Left ventricle myocardium inferior (tissue), 1 donor: ENCODE measurements at regions not wholly inside any gene's neighbourhood (a gene's known extent, or its start where the extent isn't known, plus 50 kb on each side); places are given as distances from the start of the nearest gene placed in this dataset.

Source experiments
- DNase-seq: peaks from one replicate; pipeline ENCODE4 v3.0.0-alpha.2; 2020
- H3K27ac ChIP-seq: fragments of 200-600 bp; replicated peaks from 2 replicates; pipeline ENCODE4 v1.8.0; 2021
- H3K27me3 ChIP-seq: fragments of 200-600 bp; 2 replicates; pipeline ENCODE4 v1.8.0; 2021; ENCODE audit warnings: low read depth
- H3K36me3 ChIP-seq: fragments of 200-600 bp; 2 replicates; pipeline ENCODE4 v1.8.0; 2021
- H3K4me1 ChIP-seq: fragments of 200-600 bp; 2 replicates; pipeline ENCODE4 v1.8.0; 2021
- H3K4me3 ChIP-seq: fragments of 200-600 bp; 2 replicates; pipeline ENCODE4 v1.8.0; 2021; ENCODE audit warnings: mild to moderate bottlenecking, moderate library complexity
- H3K9me3 ChIP-seq: fragments of 200-600 bp; replicated peaks from 2 replicates; pipeline ENCODE4 v1.8.0; 2021
- intact Hi-C: fragments of 100-400 bp; cut with micrococcal nuclease; formaldehyde crosslinking; loops from one replicate; pipeline ENCODE4 v1.11.0; 2022
- TF ChIP-seq, protein P1 (sequence below): fragments of 200-600 bp; IDR thresholded peaks from 2 replicates; pipeline ENCODE4 v1.8.0; 2021; ENCODE audit warnings: antibody characterized with exemption, mild to moderate bottlenecking, borderline replicate concordance
- donor health status: DM: no; HTN: yes; CAD: no; lungs with severe emphysema.

DNA sequence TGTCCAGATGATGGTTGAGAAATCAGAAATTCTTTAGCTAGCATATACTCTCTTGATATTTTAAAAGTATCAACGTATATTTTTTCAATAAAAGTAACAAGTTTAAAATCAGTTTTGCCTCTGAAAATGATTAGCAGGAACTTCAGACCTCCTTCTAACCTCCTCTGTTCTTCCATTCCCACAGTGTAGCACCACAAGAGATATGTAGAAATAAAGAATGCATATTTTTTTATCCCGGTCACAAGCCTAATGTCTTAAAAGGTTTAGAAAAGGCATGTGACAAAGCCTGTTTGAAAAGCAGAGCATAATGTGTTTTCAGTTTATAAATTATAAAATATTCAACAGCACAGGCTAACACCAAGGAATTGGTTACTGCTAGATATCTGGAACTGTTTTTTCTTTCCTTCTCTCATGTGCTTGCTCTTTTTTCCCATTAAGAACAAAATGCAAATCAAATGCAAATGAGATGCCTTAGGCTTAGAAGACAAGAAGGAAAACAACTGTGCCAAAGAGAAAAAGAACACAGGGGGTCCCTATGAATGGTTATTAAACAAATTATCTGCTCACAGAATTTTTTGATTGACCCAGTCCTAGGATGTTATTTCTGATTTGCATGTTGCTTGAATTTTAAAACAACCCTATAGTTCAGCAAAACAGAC lies 351.7 kb upstream of the FAM241A start:
- no peak overlapping the region for H3K27ac ChIP-seq
- TF ChIP-seq, protein P1, sequence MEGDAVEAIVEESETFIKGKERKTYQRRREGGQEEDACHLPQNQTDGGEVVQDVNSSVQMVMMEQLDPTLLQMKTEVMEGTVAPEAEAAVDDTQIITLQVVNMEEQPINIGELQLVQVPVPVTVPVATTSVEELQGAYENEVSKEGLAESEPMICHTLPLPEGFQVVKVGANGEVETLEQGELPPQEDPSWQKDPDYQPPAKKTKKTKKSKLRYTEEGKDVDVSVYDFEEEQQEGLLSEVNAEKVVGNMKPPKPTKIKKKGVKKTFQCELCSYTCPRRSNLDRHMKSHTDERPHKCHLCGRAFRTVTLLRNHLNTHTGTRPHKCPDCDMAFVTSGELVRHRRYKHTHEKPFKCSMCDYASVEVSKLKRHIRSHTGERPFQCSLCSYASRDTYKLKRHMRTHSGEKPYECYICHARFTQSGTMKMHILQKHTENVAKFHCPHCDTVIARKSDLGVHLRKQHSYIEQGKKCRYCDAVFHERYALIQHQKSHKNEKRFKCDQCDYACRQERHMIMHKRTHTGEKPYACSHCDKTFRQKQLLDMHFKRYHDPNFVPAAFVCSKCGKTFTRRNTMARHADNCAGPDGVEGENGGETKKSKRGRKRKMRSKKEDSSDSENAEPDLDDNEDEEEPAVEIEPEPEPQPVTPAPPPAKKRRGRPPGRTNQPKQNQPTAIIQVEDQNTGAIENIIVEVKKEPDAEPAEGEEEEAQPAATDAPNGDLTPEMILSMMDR: no peak
- no peak for DNase-seq

DNA sequence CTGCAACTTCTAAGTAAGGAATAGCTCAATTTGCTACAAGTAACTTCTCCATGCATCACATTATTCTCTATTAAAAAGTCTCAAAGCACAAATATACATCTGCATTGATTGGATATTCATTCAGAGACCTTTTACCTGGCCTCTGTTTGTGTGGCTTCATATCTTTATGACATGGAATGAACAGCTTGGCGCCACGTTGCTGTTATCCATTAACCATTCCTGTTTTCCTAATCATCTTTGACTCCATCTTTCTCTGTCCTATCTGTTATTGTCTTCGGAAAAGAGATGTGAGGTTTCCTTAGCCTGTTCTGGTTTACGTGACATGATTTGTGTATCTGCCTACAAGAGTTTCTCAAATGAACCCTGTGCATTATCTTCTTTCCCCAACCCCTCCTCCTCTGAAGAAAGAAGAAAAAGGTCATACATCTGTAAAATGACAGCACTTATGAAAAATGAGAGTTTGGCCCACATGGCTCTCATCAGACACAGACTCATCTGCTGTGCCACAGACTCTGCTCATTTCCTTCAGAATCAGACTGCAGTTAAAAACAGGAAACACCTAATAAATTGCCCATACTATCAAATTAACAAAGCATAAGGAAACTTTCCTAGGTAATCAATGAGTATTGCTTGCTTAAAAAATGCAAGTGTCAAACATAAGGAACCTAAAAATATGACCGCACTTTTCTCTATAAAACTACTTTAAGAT lies 347.6 kb upstream of the FAM241A start:
- Histone ChIP-seq H3K27me3 (no peaks in the 10 kb centered on the region), H3K9me3 (no peaks in the 10 kb centered on the region), H3K27ac (no peak overlapping the region), H3K4me3 (no peak overlapping the region), H3K36me3 (no peaks in the 10 kb centered on the region), H3K4me1 (no peaks in the 10 kb centered on the region)
- TF ChIP-seq, protein P1: no peak
- intact Hi-C loops: no loop called here
- no peak for DNase-seq

More for the DNA sequence above, 351.7 kb upstream of the FAM241A start:
- intact Hi-C loops: no loop called here
- Histone ChIP-seq H3K4me1 (no peaks in the 10 kb centered on the region), H3K27me3 (peaks cover 5% of the 10 kb centered on the region), H3K4me3 (no peak overlapping the region), H3K9me3 (no peaks in the 10 kb centered on the region), H3K36me3 (no peaks in the 10 kb centered on the region)

DNA sequence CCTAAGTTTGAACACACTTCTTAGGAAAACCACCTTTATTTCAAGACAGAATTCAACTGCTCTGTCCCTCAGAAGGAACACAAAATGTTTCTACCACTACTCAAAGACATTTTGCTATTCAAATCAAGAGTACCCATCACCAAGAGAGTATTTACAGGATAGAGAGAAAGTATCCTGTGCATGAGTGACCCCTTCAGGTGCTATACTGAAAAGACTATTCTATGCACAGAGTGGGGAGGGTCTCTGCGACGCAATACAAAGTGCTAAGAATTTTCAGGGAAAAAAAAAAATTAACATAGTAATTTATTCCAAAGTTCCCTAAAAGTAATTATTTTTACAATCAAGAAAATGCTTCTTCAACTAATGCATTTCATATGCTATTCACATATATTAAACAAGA lies 346.4 kb upstream of the FAM241A start:
- TF ChIP-seq, protein P1: no peak
- intact Hi-C loops: no loop called here
- H3K4me1 ChIP-seq: no peaks in the 10 kb centered on the region
- H3K4me3 ChIP-seq: no peak overlapping the region
- no peaks in the 10 kb centered on the region for H3K36me3 ChIP-seq
- no peak for DNase-seq
- H3K27me3 ChIP-seq: no peaks in the 10 kb centered on the region
- no peak overlapping the region for H3K27ac ChIP-seq
- no peaks in the 10 kb centered on the region for H3K9me3 ChIP-seq

DNA sequence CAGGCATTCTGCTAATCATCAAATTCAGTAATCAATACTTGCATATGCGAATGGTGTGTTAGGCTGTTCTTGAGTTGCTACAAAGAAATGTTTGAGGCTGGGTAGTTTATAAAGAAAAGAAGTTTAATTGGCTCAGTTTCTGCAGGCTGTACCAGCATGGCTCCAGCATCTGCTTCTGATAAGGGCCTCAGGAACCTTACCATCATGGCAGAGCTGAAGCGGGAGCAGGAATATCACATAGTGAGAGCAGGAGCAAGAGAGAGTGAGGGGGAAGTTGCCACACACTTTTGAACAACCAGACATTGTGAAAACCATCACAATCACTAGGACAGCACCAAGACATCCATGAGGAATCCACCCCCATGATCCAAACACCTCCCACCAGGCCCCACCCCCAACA lies 344.7 kb upstream of the FAM241A start:
- Histone ChIP-seq H3K4me3 (no peak overlapping the region), H3K27me3 (no peaks in the 10 kb centered on the region), H3K9me3 (no peaks in the 10 kb centered on the region), H3K36me3 (no peaks in the 10 kb centered on the region), H3K27ac (no peak overlapping the region), H3K4me1 (no peaks in the 10 kb centered on the region)
- DNase-seq: no peak
- TF ChIP-seq, protein P1: no peak
- intact Hi-C loops: no loop called here

DNA sequence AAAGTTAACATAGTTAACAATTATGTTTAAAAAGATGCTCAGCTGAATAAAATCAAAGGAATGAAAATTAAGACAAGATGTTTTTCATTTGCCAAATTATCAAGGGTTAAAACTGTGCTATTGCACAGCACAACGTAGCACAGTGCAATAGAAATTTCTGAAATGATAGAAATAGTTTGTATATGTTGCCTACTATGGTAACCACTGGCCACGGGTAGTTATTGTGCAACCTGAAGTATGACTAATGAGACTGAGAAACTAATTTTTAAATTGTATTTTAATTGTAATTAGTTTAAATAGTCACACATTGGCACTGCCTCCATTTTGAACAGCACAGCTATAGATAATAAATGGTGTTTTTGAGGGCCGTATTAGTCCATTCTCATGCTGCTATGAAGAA lies 343.1 kb upstream of the FAM241A start:
- intact Hi-C loops: no loop called here
- no peaks in the 10 kb centered on the region for H3K27me3 ChIP-seq
- H3K36me3 ChIP-seq: no peaks in the 10 kb centered on the region
- H3K4me1 ChIP-seq: no peaks in the 10 kb centered on the region
- H3K27ac ChIP-seq: no peak overlapping the region
- H3K9me3 ChIP-seq: no peaks in the 10 kb centered on the region
- no peak overlapping the region for H3K4me3 ChIP-seq
- TF ChIP-seq, protein P1: no peak
- no peak for DNase-seq
